ENCODE measurements at regions not wholly inside any gene's neighbourhood (a gene's known extent, or its start where the extent isn't known, plus 50 kb on each side); places are given as distances from the start of the nearest gene placed in this dataset.

GRCh38 chr19:32220951-32221350 lies 124.5 kb upstream of the ZNF507 start:
- H3K4me1 ChIP-seq (ENCODE audit: control insufficient read depth, low read depth, low read length), result no peaks in the 10 kb centered on the region
- H3K27ac ChIP-seq (ENCODE audit: low read depth, low read length), result no peak overlapping the region
- no peak overlapping the region for H3K4me2 ChIP-seq (ENCODE audit: low read length)
- H3K79me1 ChIP-seq (ENCODE audit: low read length), result no peaks in the 10 kb centered on the region
- WGBS (ENCODE audit: extremely low coverage, insufficient coverage, low lambda C conversion rate), result no CpG with 5 or more reads among the region's 8 CpGs
- peaks cover 8% of the 10 kb centered on the region for H3K27me3 ChIP-seq (ENCODE audit: insufficient read depth, low read length, poor library complexity)
- H4K8ac ChIP-seq (ENCODE audit: low read depth, low read length), result no peak overlapping the region
- no peak overlapping the region for H3K18ac ChIP-seq (ENCODE audit: low read length)
- no peak overlapping the region for H2BK5ac ChIP-seq (ENCODE audit: low read length)
- no peak overlapping the region for H2BK120ac ChIP-seq (ENCODE audit: low read depth, low read length)
- no peak overlapping the region for H3K4me3 ChIP-seq (ENCODE audit: low read length)
- H3K79me2 ChIP-seq (ENCODE audit: control insufficient read depth, insufficient read depth, low read length), result no peaks in the 10 kb centered on the region
- DNase-seq, result no peak
- H3K23ac ChIP-seq (ENCODE audit: low read length), result no peak overlapping the region
- no peak overlapping the region for H4K5ac ChIP-seq (ENCODE audit: low read length)
- H2AK5ac ChIP-seq (ENCODE audit: low read length), result no peak overlapping the region
- H3K36me3 ChIP-seq (ENCODE audit: control insufficient read depth, insufficient read depth, low read length), result no peaks in the 10 kb centered on the region
- no peak overlapping the region for H3K4ac ChIP-seq (ENCODE audit: low read depth, low read length)
- H2BK15ac ChIP-seq (replicated peaks; ENCODE audit: low read depth), result no peak overlapping the region
- no peak overlapping the region for H3K9ac ChIP-seq (ENCODE audit: low read length)
- no peak overlapping the region for H3K56ac ChIP-seq (ENCODE audit: low read length)

DNA sequence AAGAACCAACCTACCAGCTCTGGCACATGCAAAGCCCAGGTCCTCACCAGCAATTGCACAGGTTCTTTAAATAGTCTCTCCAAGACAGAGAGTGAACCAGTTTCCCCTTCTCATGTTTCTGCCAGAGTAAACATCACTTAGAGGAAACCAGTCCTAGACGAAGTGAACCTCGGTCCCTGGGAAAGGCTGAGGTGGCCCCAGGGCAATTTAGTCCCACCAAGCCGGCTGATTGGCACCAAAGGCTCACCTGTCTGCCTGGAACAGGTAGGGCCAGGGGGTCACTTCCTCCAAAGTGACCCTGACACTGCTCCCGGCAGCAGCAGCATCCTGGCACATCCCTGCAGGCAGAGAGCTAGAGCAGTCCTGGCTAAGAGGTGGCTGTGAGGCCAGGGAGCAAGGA lies 122.9 kb upstream of the ZNF507 start:
- no peak overlapping the region for H3K4ac ChIP-seq (ENCODE audit: low read depth, low read length)
- H2BK15ac ChIP-seq (replicated peaks; ENCODE audit: low read depth), result no peak overlapping the region
- H3K27ac ChIP-seq (ENCODE audit: low read depth, low read length), result no peak overlapping the region
- H4K8ac ChIP-seq (ENCODE audit: low read depth, low read length), result no peak overlapping the region
- H3K79me1 ChIP-seq (ENCODE audit: low read length), result no peaks in the 10 kb centered on the region
- no peaks in the 10 kb centered on the region for H3K79me2 ChIP-seq (ENCODE audit: control insufficient read depth, insufficient read depth, low read length)
- H3K18ac ChIP-seq (ENCODE audit: low read length), result no peak overlapping the region
- H3K36me3 ChIP-seq (ENCODE audit: control insufficient read depth, insufficient read depth, low read length), result no peaks in the 10 kb centered on the region
- DNase-seq, result no peak
- no peak overlapping the region for H3K9ac ChIP-seq (ENCODE audit: low read length)
- H4K5ac ChIP-seq (ENCODE audit: low read length), result no peak overlapping the region
- H3K27me3 ChIP-seq (ENCODE audit: insufficient read depth, low read length, poor library complexity), result peaks cover 8% of the 10 kb centered on the region
- no peak overlapping the region for H2BK5ac ChIP-seq (ENCODE audit: low read length)
- no peaks in the 10 kb centered on the region for H3K4me1 ChIP-seq (ENCODE audit: control insufficient read depth, low read depth, low read length)
- no peak overlapping the region for H3K4me3 ChIP-seq (ENCODE audit: low read length)
- no CpG with 5 or more reads among the region's 4 CpGs for WGBS (ENCODE audit: extremely low coverage, insufficient coverage, low lambda C conversion rate)
- no peak overlapping the region for H3K4me2 ChIP-seq (ENCODE audit: low read length)
- no peak overlapping the region for H2AK5ac ChIP-seq (ENCODE audit: low read length)
- H2BK120ac ChIP-seq (ENCODE audit: low read depth, low read length), result no peak overlapping the region
- H3K23ac ChIP-seq (ENCODE audit: low read length), result no peak overlapping the region
- no peak overlapping the region for H3K56ac ChIP-seq (ENCODE audit: low read length)

- Histone ChIP-seq H4K8ac (ENCODE audit: low read depth, low read length) (no peak overlapping the region), H3K4me1 (ENCODE audit: control insufficient read depth, low read depth, low read length) (no peaks in the 10 kb centered on the region), H3K4me3 (ENCODE audit: low read length) (no peak overlapping the region), H3K36me3 (ENCODE audit: control insufficient read depth, insufficient read depth, low read length) (no peaks in the 10 kb centered on the region), H3K27ac (ENCODE audit: low read depth, low read length) (no peak overlapping the region), H2AK5ac (ENCODE audit: low read length) (no peak overlapping the region), H3K56ac (ENCODE audit: low read length) (no peak overlapping the region), H3K79me2 (ENCODE audit: control insufficient read depth, insufficient read depth, low read length) (no peaks in the 10 kb centered on the region), H3K18ac (ENCODE audit: low read length) (no peak overlapping the region), H3K9ac (ENCODE audit: low read length) (no peak overlapping the region), H3K79me1 (ENCODE audit: low read length) (no peaks in the 10 kb centered on the region), H2BK15ac (replicated peaks; ENCODE audit: low read depth) (no peak overlapping the region), H3K4ac (ENCODE audit: low read depth, low read length) (no peak overlapping the region), H3K23ac (ENCODE audit: low read length) (no peak overlapping the region), H4K5ac (ENCODE audit: low read length) (no peak overlapping the region), H2BK120ac (ENCODE audit: low read depth, low read length) (no peak overlapping the region), H2BK5ac (ENCODE audit: low read length) (no peak overlapping the region), H3K4me2 (ENCODE audit: low read length) (no peak overlapping the region), H3K27me3 (ENCODE audit: insufficient read depth, low read length, poor library complexity) (peaks cover 8% of the 10 kb centered on the region)
- DNase-seq, result no peak
- 87% methylated on average over 1 of the region's 1 CpG for WGBS (ENCODE audit: extremely low coverage, insufficient coverage, low lambda C conversion rate)
Observed at GRCh38 chr19:32223106-32223505, 122.3 kb upstream of the ZNF507 start.

- Histone ChIP-seq H3K4me2 (ENCODE audit: low read length) (peak overlapping the region; percentile 35), H4K8ac (ENCODE audit: low read depth, low read length) (no peak overlapping the region), H2BK120ac (ENCODE audit: low read depth, low read length) (no peak overlapping the region), H3K27ac (ENCODE audit: low read depth, low read length) (no peak overlapping the region), H3K4me1 (ENCODE audit: control insufficient read depth, low read depth, low read length) (no peaks in the 10 kb centered on the region), H3K9ac (ENCODE audit: low read length) (no peak overlapping the region), H2AK5ac (ENCODE audit: low read length) (no peak overlapping the region), H3K56ac (ENCODE audit: low read length) (no peak overlapping the region), H2BK5ac (ENCODE audit: low read length) (no peak overlapping the region), H3K27me3 (ENCODE audit: insufficient read depth, low read length, poor library complexity) (peaks cover 8% of the 10 kb centered on the region), H3K4ac (ENCODE audit: low read depth, low read length) (no peak overlapping the region), H3K4me3 (ENCODE audit: low read length) (no peak overlapping the region), H2BK15ac (replicated peaks; ENCODE audit: low read depth) (no peak overlapping the region), H4K5ac (ENCODE audit: low read length) (no peak overlapping the region), H3K79me2 (ENCODE audit: control insufficient read depth, insufficient read depth, low read length) (no peaks in the 10 kb centered on the region), H3K79me1 (ENCODE audit: low read length) (no peaks in the 10 kb centered on the region), H3K36me3 (ENCODE audit: control insufficient read depth, insufficient read depth, low read length) (no peaks in the 10 kb centered on the region), H3K23ac (ENCODE audit: low read length) (no peak overlapping the region), H3K18ac (ENCODE audit: low read length) (no peak overlapping the region)
- WGBS (ENCODE audit: extremely low coverage, insufficient coverage, low lambda C conversion rate), result no CpG with 5 or more reads among the region's 29 CpGs
- DNase-seq, result peak; percentile 5
Observed at GRCh38 chr19:32223595-32224370, 121.6 kb upstream of the ZNF507 start.

GRCh38 chr19:32224371-32225244 lies 120.8 kb upstream of the ZNF507 start:
- Histone ChIP-seq H3K18ac (ENCODE audit: low read length) (no peak overlapping the region), H3K27ac (ENCODE audit: low read depth, low read length) (no peak overlapping the region), H4K5ac (ENCODE audit: low read length) (no peak overlapping the region), H3K27me3 (ENCODE audit: insufficient read depth, low read length, poor library complexity) (peaks cover 8% of the 10 kb centered on the region), H3K4me2 (ENCODE audit: low read length) (peak overlapping the region; percentile 35), H3K4ac (ENCODE audit: low read depth, low read length) (no peak overlapping the region), H3K4me1 (ENCODE audit: control insufficient read depth, low read depth, low read length) (no peaks in the 10 kb centered on the region), H3K79me1 (ENCODE audit: low read length) (no peaks in the 10 kb centered on the region), H2BK5ac (ENCODE audit: low read length) (no peak overlapping the region), H2AK5ac (ENCODE audit: low read length) (no peak overlapping the region), H3K4me3 (ENCODE audit: low read length) (no peak overlapping the region), H3K56ac (ENCODE audit: low read length) (no peak overlapping the region), H3K79me2 (ENCODE audit: control insufficient read depth, insufficient read depth, low read length) (no peaks in the 10 kb centered on the region), H2BK15ac (replicated peaks; ENCODE audit: low read depth) (no peak overlapping the region), H2BK120ac (ENCODE audit: low read depth, low read length) (no peak overlapping the region), H3K9ac (ENCODE audit: low read length) (no peak overlapping the region), H4K8ac (ENCODE audit: low read depth, low read length) (no peak overlapping the region), H3K36me3 (ENCODE audit: control insufficient read depth, insufficient read depth, low read length) (no peaks in the 10 kb centered on the region), H3K23ac (ENCODE audit: low read length) (no peak overlapping the region)
- WGBS (ENCODE audit: extremely low coverage, insufficient coverage, low lambda C conversion rate), result no CpG with 5 or more reads among the region's 51 CpGs
- peak; percentile 49 for DNase-seq

All from mesendoderm (in vitro differentiated cells).